ENCODE measurements at regions not wholly inside any gene's neighbourhood (a gene's known extent, or its start where the extent isn't known, plus 50 kb on each side); places are given as distances from the start of the nearest gene placed in this dataset.

- Histone ChIP-seq H3K27ac (ENCODE audit: low read depth, low read length) (no peak overlapping the region), H3K27me3 (ENCODE audit: control insufficient read depth, low read length) (peaks cover 17% of the 10 kb centered on the region), H3K9me2 (replicated peaks; ENCODE audit: control insufficient read depth, low read length) (no peaks in the 10 kb centered on the region), H3K36me3 (ENCODE audit: control insufficient read depth, low read length) (no peaks in the 10 kb centered on the region), H3F3A (ENCODE audit: control insufficient read depth, insufficient read depth) (no peaks in the 10 kb centered on the region), H3K4me3 (ENCODE audit: low read length) (no peak overlapping the region), H3K9me3 (ENCODE audit: control insufficient read depth, insufficient read depth, low read length) (no peaks in the 10 kb centered on the region), H3K4me1 (ENCODE audit: control insufficient read depth, low read length) (no peaks in the 10 kb centered on the region), H4K20me1 (ENCODE audit: control insufficient read depth, insufficient read depth, low read depth, low read length) (no peaks in the 10 kb centered on the region), H3K79me2 (ENCODE audit: control insufficient read depth, low read length) (no peaks in the 10 kb centered on the region), H3K4me2 (ENCODE audit: low read length) (no peak overlapping the region)
- TF ChIP-seq EZH2phosphoT487 (IDR thresholded peaks at IDR 0.05; ENCODE audit: borderline replicate concordance, low read length) (no peak), CTCF (IDR thresholded peaks at IDR 0.05; ENCODE audit: low read depth, low read length, poor library complexity, severe bottlenecking) (no peak)
Measured at GRCh38 chr12:124630791-124631313, 63.4 kb upstream of the NCOR2 start.

- Histone ChIP-seq H3K4me2 (ENCODE audit: low read length) (no peak overlapping the region), H3K27ac (ENCODE audit: low read depth, low read length) (no peak overlapping the region), H3K4me1 (ENCODE audit: control insufficient read depth, low read length) (no peaks in the 10 kb centered on the region), H3K36me3 (ENCODE audit: control insufficient read depth, low read length) (no peaks in the 10 kb centered on the region), H3K27me3 (ENCODE audit: control insufficient read depth, low read length) (peaks cover 16% of the 10 kb centered on the region), H3K9me3 (ENCODE audit: control insufficient read depth, insufficient read depth, low read length) (no peaks in the 10 kb centered on the region), H4K20me1 (ENCODE audit: control insufficient read depth, insufficient read depth, low read depth, low read length) (no peaks in the 10 kb centered on the region), H3K4me3 (ENCODE audit: low read length) (no peak overlapping the region), H3K9me2 (replicated peaks; ENCODE audit: control insufficient read depth, low read length) (no peaks in the 10 kb centered on the region), H3K79me2 (ENCODE audit: control insufficient read depth, low read length) (no peaks in the 10 kb centered on the region), H3F3A (ENCODE audit: control insufficient read depth, insufficient read depth) (no peaks in the 10 kb centered on the region)
- TF ChIP-seq CTCF (IDR thresholded peaks at IDR 0.05; ENCODE audit: low read depth, low read length, poor library complexity, severe bottlenecking) (no peak), EZH2phosphoT487 (IDR thresholded peaks at IDR 0.05; ENCODE audit: borderline replicate concordance, low read length) (no peak)
Measured at GRCh38 chr12:124629789-124630480, 62.5 kb upstream of the NCOR2 start.

- Histone ChIP-seq H3F3A (ENCODE audit: control insufficient read depth, insufficient read depth) (no peaks in the 10 kb centered on the region), H3K4me3 (ENCODE audit: low read length) (no peak overlapping the region), H4K20me1 (ENCODE audit: control insufficient read depth, insufficient read depth, low read depth, low read length) (no peaks in the 10 kb centered on the region), H3K79me2 (ENCODE audit: control insufficient read depth, low read length) (no peaks in the 10 kb centered on the region), H3K4me1 (ENCODE audit: control insufficient read depth, low read length) (no peaks in the 10 kb centered on the region), H3K4me2 (ENCODE audit: low read length) (no peak overlapping the region), H3K36me3 (ENCODE audit: control insufficient read depth, low read length) (no peaks in the 10 kb centered on the region), H3K9me3 (ENCODE audit: control insufficient read depth, insufficient read depth, low read length) (no peaks in the 10 kb centered on the region), H3K27me3 (ENCODE audit: control insufficient read depth, low read length) (peaks cover 24% of the 10 kb centered on the region), H3K27ac (ENCODE audit: low read depth, low read length) (no peak overlapping the region), H3K9me2 (replicated peaks; ENCODE audit: control insufficient read depth, low read length) (no peaks in the 10 kb centered on the region)
- TF ChIP-seq CTCF (IDR thresholded peaks at IDR 0.05; ENCODE audit: low read depth, low read length, poor library complexity, severe bottlenecking), result no peak
- TF ChIP-seq EZH2phosphoT487 (IDR thresholded peaks at IDR 0.05; ENCODE audit: borderline replicate concordance, low read length), result no peak
Measured at GRCh38 chr12:124629117-124629516, 61.7 kb upstream of the NCOR2 start.

Data from DOHH2 (cell line).